Endodermal cell (in vitro differentiated cells): ENCODE measurements at regions not wholly inside any gene's neighbourhood (a gene's known extent, or its start where the extent isn't known, plus 50 kb on each side); places are given as distances from the start of the nearest gene placed in this dataset.

Experiments used
- DNase-seq: peaks from one replicate; pipeline ENCODE4 v3.0.0-alpha.2; 2017
- H3K27ac ChIP-seq: 2 replicates; pipeline ENCODE4 v1.5.1; 2013; ENCODE audit warnings: mild to moderate bottlenecking, low read depth, low read length, moderate library complexity
- H3K27me3 ChIP-seq: 2 replicates; pipeline ENCODE4 v1.6.1; 2013; ENCODE audit warnings: mild to moderate bottlenecking, low read length, moderate library complexity; ENCODE audit not compliant: insufficient read depth, control insufficient read depth, poor library complexity, severe bottlenecking
- H3K36me3 ChIP-seq: 2 replicates; pipeline ENCODE4 v1.7.0; 2013; ENCODE audit warnings: mild to moderate bottlenecking, low read length, moderate library complexity; ENCODE audit not compliant: control insufficient read depth, insufficient read depth
- H3K4me1 ChIP-seq: one replicate; pipeline ENCODE4 v1.7.0; 2013; ENCODE audit warnings: low read length; ENCODE audit not compliant: control insufficient read depth, insufficient read depth
- H3K4me3 ChIP-seq: 2 replicates; pipeline ENCODE4 v1.5.1; 2013; ENCODE audit warnings: mild to moderate bottlenecking, low read length, moderate library complexity
- H3K9ac ChIP-seq: 2 replicates; pipeline ENCODE4 v1.6.1; 2013; ENCODE audit warnings: mild to moderate bottlenecking, low read length, moderate library complexity; ENCODE audit not compliant: poor library complexity, severe bottlenecking; ENCODE audit errors: extremely low read depth
- H3K9me3 ChIP-seq: 2 replicates; pipeline ENCODE4 v1.6.1; 2013; ENCODE audit warnings: mild to moderate bottlenecking, low read length, moderate library complexity; ENCODE audit not compliant: control insufficient read depth
- H3K27ac Mint-ChIP-seq: 2 replicates; pipeline ENCODE4 v1.8.0; 2020; ENCODE audit warnings: mixed read lengths
- H3K27me3 Mint-ChIP-seq: 2 replicates; pipeline ENCODE4 v1.8.0; 2021; ENCODE audit warnings: mild to moderate bottlenecking, mixed read lengths; ENCODE audit not compliant: insufficient read depth
- H3K36me3 Mint-ChIP-seq: 2 replicates; pipeline ENCODE4 v1.8.0; 2020; ENCODE audit warnings: low read depth, mixed read lengths
- H3K4me1 Mint-ChIP-seq: 2 replicates; pipeline ENCODE4 v1.8.0; 2020; ENCODE audit warnings: mixed read lengths
- H3K4me3 Mint-ChIP-seq: 2 replicates; pipeline ENCODE4 v1.8.0; 2020; ENCODE audit warnings: mild to moderate bottlenecking, moderate library complexity, mixed read lengths
- H3K9me3 Mint-ChIP-seq: 2 replicates; pipeline ENCODE4 v1.8.0; 2020; ENCODE audit warnings: mild to moderate bottlenecking, mixed read lengths
- CTCF ChIP-seq: fragments of 200-600 bp; sonication (generic); conservative IDR thresholded peaks from 2 replicates; pipeline ENCODE4 v1.5.0; 2021; ENCODE audit warnings: antibody characterized with exemption, mild to moderate bottlenecking
- WGBS, 2 experiments: methylation state at CpG; one replicate each; pipeline versions ENCODE4 v1.1.5 to v1.1.7; 2013; ENCODE audit warnings: missing lambda C conversion rate in 2 of 2, mixed read lengths in 1 of 2; ENCODE audit not compliant: insufficient coverage in 1 of 2, insufficient read length in 1 of 2; 5-methylcytosine and 5-hydroxymethylcytosine counted together

DNA sequence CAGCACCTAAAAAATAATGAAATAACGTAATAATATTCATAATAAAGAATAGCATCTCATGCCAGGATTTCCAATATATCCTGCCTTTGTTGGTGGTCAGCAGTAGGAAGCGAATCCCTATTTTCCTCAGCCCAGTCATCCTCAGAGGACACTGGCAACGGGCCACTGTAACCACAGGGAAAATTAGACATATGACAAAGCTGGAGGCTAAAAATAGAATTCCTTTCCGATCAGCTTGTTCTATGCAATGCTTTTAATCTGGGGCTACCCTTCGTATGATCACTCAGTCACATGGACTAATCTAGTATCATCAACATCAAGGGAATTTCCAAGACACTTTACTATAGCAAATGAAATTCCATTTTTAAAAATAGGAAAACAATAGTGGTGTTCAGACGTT is 246.9 kb upstream of the KCNJ16 start:
- no peak for DNase-seq
- 87% methylated on average over 6 of the region's 6 CpGs; no CpG with 5 or more reads in 1 of the 2 experiments for WGBS, 2 experiments

GRCh38 chr17:69834494-69834893 is 240.5 kb upstream of the KCNJ16 start:
- 93 to 100% methylated on average over 1 to 2 of the region's 2 CpGs for whole genome bisulfite sequencing, 2 experiments
- Mint-ChIP-seq H3K4me3 (no peak overlapping the region), H3K36me3 (no peaks in the 10 kb centered on the region), H3K9me3 (peaks cover 3% of the 10 kb centered on the region), H3K27me3 (no peaks in the 10 kb centered on the region), H3K4me1 (no peaks in the 10 kb centered on the region), H3K27ac (no peak overlapping the region)
- H3K36me3 ChIP-seq = no peaks in the 10 kb centered on the region
- no peak overlapping the region for H3K4me3 ChIP-seq
- H3K4me1 ChIP-seq = no peaks in the 10 kb centered on the region
- no peak overlapping the region for H3K9ac ChIP-seq
- H3K27ac ChIP-seq = no peak overlapping the region
- no peak for TF ChIP-seq CTCF
- no peaks in the 10 kb centered on the region for H3K9me3 ChIP-seq
- no peaks in the 10 kb centered on the region for H3K27me3 ChIP-seq
- DNase-seq = no peak

More for the DNA sequence above, 246.9 kb upstream of the KCNJ16 start:
- H3K36me3 ChIP-seq = no peaks in the 10 kb centered on the region
- H3K36me3 Mint-ChIP-seq = no peaks in the 10 kb centered on the region
- no peaks in the 10 kb centered on the region for H3K27me3 ChIP-seq
- no peaks in the 10 kb centered on the region for H3K9me3 ChIP-seq
- no peaks in the 10 kb centered on the region for H3K27me3 Mint-ChIP-seq
- no peak overlapping the region for H3K4me3 Mint-ChIP-seq
- H3K27ac Mint-ChIP-seq = no peak overlapping the region
- no peak overlapping the region for H3K9ac ChIP-seq
- no peaks in the 10 kb centered on the region for H3K4me1 Mint-ChIP-seq
- H3K9me3 Mint-ChIP-seq = peaks cover 5% of the 10 kb centered on the region
- no peak for TF ChIP-seq CTCF
- no peaks in the 10 kb centered on the region for H3K4me1 ChIP-seq
- H3K4me3 ChIP-seq = no peak overlapping the region
- no peak overlapping the region for H3K27ac ChIP-seq

DNA sequence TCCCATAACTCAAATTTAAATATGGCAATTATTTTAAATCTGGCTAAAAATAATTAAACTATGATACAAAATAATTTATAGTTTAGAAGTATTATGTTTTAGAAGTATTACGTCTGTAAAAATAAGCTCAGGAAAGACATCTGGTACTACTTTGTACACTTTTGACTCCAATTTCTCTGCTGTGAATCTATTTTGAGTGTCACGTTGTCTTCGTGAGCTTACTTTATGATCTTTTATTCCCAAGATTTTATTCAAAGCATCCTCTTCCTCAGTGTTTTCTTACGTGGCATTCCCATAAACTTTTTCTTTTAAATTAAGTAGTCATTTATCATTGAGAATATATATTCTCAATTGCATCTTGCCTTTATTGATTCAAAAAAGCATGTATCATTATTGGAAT is 223.3 kb upstream of the KCNJ16 start:
- Histone ChIP-seq H3K4me3 (no peak overlapping the region), H3K9me3 (no peaks in the 10 kb centered on the region), H3K27me3 (no peaks in the 10 kb centered on the region), H3K36me3 (no peaks in the 10 kb centered on the region), H3K9ac (no peak overlapping the region), H3K27ac (no peak overlapping the region), H3K4me1 (no peaks in the 10 kb centered on the region)
- Mint-ChIP-seq H3K4me1 (no peaks in the 10 kb centered on the region), H3K27ac (no peak overlapping the region), H3K4me3 (no peak overlapping the region), H3K27me3 (no peaks in the 10 kb centered on the region), H3K36me3 (no peaks in the 10 kb centered on the region), H3K9me3 (peaks cover 3% of the 10 kb centered on the region)
- no peak for TF ChIP-seq CTCF
- WGBS, 2 experiments = 89 to 100% methylated on average over 2 to 3 of the region's 4 CpGs
- DNase-seq = no peak
